Thymus (tissue), 11 donors: ENCODE measurements at regions not wholly inside any gene's neighbourhood (a gene's known extent, or its start where the extent isn't known, plus 50 kb on each side); places are given as distances from the start of the nearest gene placed in this dataset.

Experiments
- DNase-seq, 9 donors: peaks; one replicate each; pipeline ENCODE4 v3.0.0-alpha.2; 2013; ENCODE audit warnings: low spot score in 9 of 9, low read depth in 6 of 9, missing footprints in 1 of 9
- H3K27ac ChIP-seq, 2 donors: one replicate each; pipeline ENCODE4 v1.5.1; 2013; ENCODE audit warnings: control low read depth in 1 of 2, low read depth in 1 of 2, low read length in 1 of 2, mild to moderate bottlenecking in 1 of 2, moderate library complexity in 1 of 2
- H3K27me3 ChIP-seq, 2 donors: one replicate each; pipeline ENCODE4 v1.5.1; 2013; ENCODE audit warnings: low read length in 1 of 2; ENCODE audit not compliant: control insufficient read depth in 2 of 2, insufficient read depth in 1 of 2
- H3K36me3 ChIP-seq, 2 donors: one replicate each; pipeline ENCODE4 v1.5.1; 2013; ENCODE audit warnings: low read length in 1 of 2, mild to moderate bottlenecking in 1 of 2, moderate library complexity in 1 of 2; ENCODE audit not compliant: control insufficient read depth in 2 of 2, insufficient read depth in 2 of 2
- H3K4me1 ChIP-seq, 2 donors: one replicate each; pipeline ENCODE4 v1.5.1; 2013; ENCODE audit warnings: low read length in 2 of 2; ENCODE audit not compliant: control insufficient read depth in 2 of 2, insufficient read depth in 2 of 2
- H3K4me3 ChIP-seq, 2 donors: one replicate each; pipeline ENCODE4 v1.5.1; 2013; ENCODE audit warnings: low read length in 2 of 2, control low read depth in 1 of 2, mild to moderate bottlenecking in 1 of 2
- H3K9me3 ChIP-seq, 2 donors: one replicate each; pipeline ENCODE4 v1.5.1; 2013; ENCODE audit warnings: low read length in 1 of 2, mild to moderate bottlenecking in 1 of 2; ENCODE audit not compliant: control insufficient read depth in 2 of 2, insufficient read depth in 1 of 2
- WGBS: extraction: QIAGEN DNeasy Blood & Tissue Kit; methylation state at CpG from one replicate; pipeline ENCODE4 v1.1.7; 2013; 5-methylcytosine and 5-hydroxymethylcytosine counted together
- donor health status: healthy.

- H3K4me3 ChIP-seq = no peak overlapping the region
- H3K27me3 ChIP-seq = peaks cover 0 to 2% of the 10 kb centered on the region in 2 donors
- WGBS = 91% methylated on average over 1 of the region's 1 CpG
- no peaks in the 10 kb centered on the region for H3K4me1 ChIP-seq
- no peaks in the 10 kb centered on the region for H3K9me3 ChIP-seq
- DNase-seq = no peak
- no peak overlapping the region for H3K27ac ChIP-seq
- H3K36me3 ChIP-seq = no peaks in the 10 kb centered on the region
These were observed 487.2 kb downstream of the ARHGEF28 start for GRCh38 chr5:74113196-74113540.

- no peak for DNase-seq
- 96% methylated on average over 3 of the region's 3 CpGs for whole genome bisulfite sequencing
- H3K4me1 ChIP-seq = no peaks in the 10 kb centered on the region
- H3K27ac ChIP-seq = no peak overlapping the region
- H3K36me3 ChIP-seq = no peaks in the 10 kb centered on the region
- H3K4me3 ChIP-seq = no peak overlapping the region
- peaks cover 0 to 2% of the 10 kb centered on the region in 2 donors for H3K27me3 ChIP-seq
- H3K9me3 ChIP-seq = no peaks in the 10 kb centered on the region
These were observed 486.6 kb downstream of the ARHGEF28 start for GRCh38 chr5:74112372-74113195.

GRCh38 chr5:74111764-74112163 lies 485.8 kb downstream of the ARHGEF28 start:
- no peaks in the 10 kb centered on the region for H3K9me3 ChIP-seq
- peaks cover 0 to 2% of the 10 kb centered on the region in 2 donors for H3K27me3 ChIP-seq
- 77% methylated on average over 2 of the region's 2 CpGs for WGBS
- no peak overlapping the region for H3K27ac ChIP-seq
- DNase-seq = no peak
- no peaks in the 10 kb centered on the region for H3K36me3 ChIP-seq
- no peak overlapping the region for H3K4me3 ChIP-seq
- no peaks in the 10 kb centered on the region for H3K4me1 ChIP-seq

GRCh38 chr5:74109344-74109743 lies 483.3 kb downstream of the ARHGEF28 start:
- Histone ChIP-seq H3K36me3 (no peaks in the 10 kb centered on the region), H3K4me3 (no peak overlapping the region)
- 94% methylated on average over 4 of the region's 4 CpGs for WGBS

DNA sequence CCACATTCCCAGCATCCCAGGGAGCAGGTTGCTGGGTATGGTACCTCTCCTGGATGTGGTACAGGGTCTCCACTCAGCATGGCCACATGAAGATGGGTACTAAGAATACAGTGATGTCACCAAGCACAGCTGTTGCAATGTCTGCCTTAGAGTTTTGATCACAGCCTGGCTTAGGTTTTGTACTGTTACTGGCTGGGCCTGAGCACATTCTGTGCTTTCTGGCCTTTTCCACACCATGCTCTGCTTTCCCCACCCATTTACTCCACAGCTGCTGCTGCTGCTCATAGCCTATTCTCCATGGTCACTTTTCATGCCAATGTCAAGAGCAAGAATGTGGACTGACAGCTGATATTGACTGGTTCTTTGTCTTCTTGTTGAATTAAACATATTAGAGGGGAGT lies 481.9 kb downstream of the ARHGEF28 start:
- H3K9me3 ChIP-seq = no peaks in the 10 kb centered on the region
- no peak for DNase-seq
- no peak overlapping the region for H3K4me3 ChIP-seq
- no peaks in the 10 kb centered on the region for H3K4me1 ChIP-seq
- no peak overlapping the region for H3K27ac ChIP-seq
- peaks cover 0 to 2% of the 10 kb centered on the region in 2 donors for H3K27me3 ChIP-seq
- no peaks in the 10 kb centered on the region for H3K36me3 ChIP-seq

More at GRCh38 chr5:74109344-74109743, 483.3 kb downstream of the ARHGEF28 start:
- Histone ChIP-seq H3K27ac (no peak overlapping the region), H3K27me3 (peaks cover 0 to 2% of the 10 kb centered on the region in 2 donors), H3K9me3 (no peaks in the 10 kb centered on the region), H3K4me1 (no peaks in the 10 kb centered on the region)
- DNase-seq = no peak

GRCh38 chr5:74105126-74105780 lies 479.3 kb downstream of the ARHGEF28 start:
- 82% methylated on average over 4 of the region's 4 CpGs for whole genome bisulfite sequencing
- Histone ChIP-seq H3K9me3 (no peaks in the 10 kb centered on the region), H3K27ac (no peak overlapping the region), H3K4me1 (no peaks in the 10 kb centered on the region), H3K4me3 (no peak overlapping the region), H3K27me3 (no peaks in the 10 kb centered on the region), H3K36me3 (no peaks in the 10 kb centered on the region)
- no peak for DNase-seq

GRCh38 chr5:74103131-74104023 lies 477.4 kb downstream of the ARHGEF28 start:
- no peaks in the 10 kb centered on the region for H3K4me1 ChIP-seq
- H3K36me3 ChIP-seq = no peaks in the 10 kb centered on the region
- H3K4me3 ChIP-seq = no peak overlapping the region
- H3K27me3 ChIP-seq = no peaks in the 10 kb centered on the region
- peaks cover 0 to 4% of the 10 kb centered on the region in 2 donors for H3K9me3 ChIP-seq
- WGBS = 83% methylated on average over 15 of the region's 15 CpGs
- DNase-seq = no peak
- no peak overlapping the region for H3K27ac ChIP-seq

DNA sequence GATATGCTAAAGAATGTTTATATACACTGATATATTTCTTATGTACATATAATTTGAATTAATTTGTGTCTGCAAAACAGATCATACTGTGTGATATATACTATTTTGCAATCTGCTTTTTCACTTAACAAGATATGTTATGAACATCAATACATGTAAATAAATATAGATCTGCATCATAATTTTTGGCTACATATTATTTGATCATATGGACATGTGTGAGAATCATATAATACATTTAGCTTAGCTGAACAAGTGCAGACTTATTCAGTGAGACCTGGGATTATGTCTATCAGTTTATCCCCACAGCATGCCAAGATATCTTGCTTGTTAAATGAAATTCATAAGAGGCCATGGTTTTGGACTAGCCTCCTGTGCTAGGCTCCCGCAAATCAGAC lies 474.3 kb downstream of the ARHGEF28 start:
- no peak for DNase-seq
- Histone ChIP-seq H3K9me3 (peaks cover 0 to 4% of the 10 kb centered on the region in 2 donors), H3K36me3 (no peaks in the 10 kb centered on the region), H3K4me1 (no peaks in the 10 kb centered on the region), H3K27me3 (no peaks in the 10 kb centered on the region), H3K27ac (no peak overlapping the region), H3K4me3 (no peak overlapping the region)
- 97% methylated on average over 1 of the region's 1 CpG for WGBS
